DOHH2 (cell line): ENCODE measurements at regions not wholly inside any gene's neighbourhood (a gene's known extent, or its start where the extent isn't known, plus 50 kb on each side); places are given as distances from the start of the nearest gene placed in this dataset.

Source experiments
- EZH2phosphoT487 ChIP-seq: fragments of 200-600 bp; sonication (generic); IDR thresholded peaks from 2 replicates; pipeline ENCODE4 v1.6.1; 2017; ENCODE audit warnings: borderline replicate concordance, mild to moderate bottlenecking, antibody characterized with exemption, low read length, moderate library complexity, mixed read lengths
- TF ChIP-seq, protein P1 (sequence below): fragments of 200-600 bp; sonication (generic); IDR thresholded peaks from one replicate; pipeline ENCODE4 v1.5.1; 2014; ENCODE audit warnings: antibody characterized with exemption, mild to moderate bottlenecking, low read depth, low read length; ENCODE audit not compliant: poor library complexity, severe bottlenecking

GRCh38 chr20:21640556-21640955, 64.9 kb upstream of the PAX1 start:
- TF ChIP-seq, protein P1, sequence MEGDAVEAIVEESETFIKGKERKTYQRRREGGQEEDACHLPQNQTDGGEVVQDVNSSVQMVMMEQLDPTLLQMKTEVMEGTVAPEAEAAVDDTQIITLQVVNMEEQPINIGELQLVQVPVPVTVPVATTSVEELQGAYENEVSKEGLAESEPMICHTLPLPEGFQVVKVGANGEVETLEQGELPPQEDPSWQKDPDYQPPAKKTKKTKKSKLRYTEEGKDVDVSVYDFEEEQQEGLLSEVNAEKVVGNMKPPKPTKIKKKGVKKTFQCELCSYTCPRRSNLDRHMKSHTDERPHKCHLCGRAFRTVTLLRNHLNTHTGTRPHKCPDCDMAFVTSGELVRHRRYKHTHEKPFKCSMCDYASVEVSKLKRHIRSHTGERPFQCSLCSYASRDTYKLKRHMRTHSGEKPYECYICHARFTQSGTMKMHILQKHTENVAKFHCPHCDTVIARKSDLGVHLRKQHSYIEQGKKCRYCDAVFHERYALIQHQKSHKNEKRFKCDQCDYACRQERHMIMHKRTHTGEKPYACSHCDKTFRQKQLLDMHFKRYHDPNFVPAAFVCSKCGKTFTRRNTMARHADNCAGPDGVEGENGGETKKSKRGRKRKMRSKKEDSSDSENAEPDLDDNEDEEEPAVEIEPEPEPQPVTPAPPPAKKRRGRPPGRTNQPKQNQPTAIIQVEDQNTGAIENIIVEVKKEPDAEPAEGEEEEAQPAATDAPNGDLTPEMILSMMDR = peak; percentile 27
- TF ChIP-seq EZH2phosphoT487 = no peak
